COR-L47 (cell line): ENCODE measurements at regions not wholly inside any gene's neighbourhood (a gene's known extent, or its start where the extent isn't known, plus 50 kb on each side); places are given as distances from the start of the nearest gene placed in this dataset.

Experiments
- DNase-seq: peaks from one replicate; lab custom pipeline; 2025; lab: John Stamatoyannopoulos, UW

- DNase-seq: peak; percentile 65
Measured at GRCh38 chr6:131510094-131510493, 62.9 kb upstream of the ARG1 start.

GRCh38 chr6:131510591-131510990, 62.4 kb upstream of the ARG1 start:
- DNase-seq: no peak

- no peak for DNase-seq
Measured at GRCh38 chr6:131519670-131520436, 53.2 kb upstream of the ARG1 start.
